NCI-H2227 (cell line): ENCODE measurements at regions not wholly inside any gene's neighbourhood (a gene's known extent, or its start where the extent isn't known, plus 50 kb on each side); places are given as distances from the start of the nearest gene placed in this dataset.
"Not testable (repeated sequence)": the region's sequence is repeated elsewhere in the genome, so short reads cannot be mapped to it uniquely, and the experiment has no call there.

Source experiments
- DNase-seq: peaks from one replicate; lab custom pipeline; 2025; ENCODE audit not compliant: unreplicated experiment; lab: John Stamatoyannopoulos, UW

DNA sequence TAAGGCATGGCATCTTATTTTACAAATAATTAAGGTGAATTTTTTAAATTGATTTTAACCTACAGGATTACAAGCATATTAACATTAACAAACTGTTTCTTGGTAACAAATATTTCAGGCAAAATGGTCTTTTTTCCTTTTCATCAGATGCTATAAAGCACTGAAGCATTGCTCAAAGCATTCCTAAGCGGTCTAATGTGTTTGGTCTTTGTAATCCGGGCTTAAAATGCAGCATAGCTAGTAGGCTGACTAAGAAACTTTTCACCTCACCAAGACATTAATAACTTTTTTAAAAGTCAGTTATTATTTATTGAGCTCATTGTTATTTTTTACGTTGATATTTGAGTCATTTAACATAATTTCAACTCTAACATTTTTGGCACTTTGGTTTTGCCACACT lies 538.8 kb upstream of the SLC39A10 start:
- DNase-seq = no peak

GRCh38 chr2:195117011-195117410 lies 540.0 kb upstream of the SLC39A10 start:
- no peak for DNase-seq

DNA sequence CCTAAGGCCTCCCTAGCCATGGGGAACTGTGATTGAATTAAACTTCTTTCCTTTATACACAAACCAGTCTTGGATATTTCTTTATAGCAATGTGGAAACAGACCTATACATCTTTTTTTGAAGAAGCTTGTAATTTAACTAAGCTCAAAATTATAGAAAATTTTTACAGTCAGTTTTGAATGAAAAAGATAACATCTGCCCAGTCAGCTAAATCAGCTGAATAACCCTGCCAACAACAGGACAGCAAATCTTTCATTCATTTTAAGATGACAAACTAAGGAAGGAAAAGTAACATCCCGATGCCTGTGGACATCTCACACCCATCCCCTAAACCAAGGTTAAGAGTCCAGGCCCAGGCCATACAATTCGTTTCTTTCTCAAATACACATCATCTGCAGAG lies 541.3 kb upstream of the SLC39A10 start:
- no peak for DNase-seq

DNA sequence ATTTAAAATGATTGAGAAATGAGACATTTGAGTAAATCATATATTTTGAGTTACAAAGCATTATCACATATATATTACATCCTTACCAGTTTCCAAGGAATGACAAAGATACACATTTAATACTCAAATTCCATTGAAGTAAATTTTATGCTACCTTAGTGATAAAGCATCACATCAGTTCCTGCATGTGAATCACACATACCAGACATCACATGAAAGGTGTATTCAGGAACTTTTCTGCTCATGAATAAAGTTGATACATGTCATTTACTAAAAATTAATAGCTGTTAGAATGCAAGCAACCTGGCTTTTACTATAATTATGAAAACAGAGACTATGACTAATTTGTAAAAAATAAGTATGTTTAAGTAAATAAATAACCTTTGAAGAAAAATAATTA lies 548.8 kb upstream of the SLC39A10 start:
- DNase-seq = no peak

DNA sequence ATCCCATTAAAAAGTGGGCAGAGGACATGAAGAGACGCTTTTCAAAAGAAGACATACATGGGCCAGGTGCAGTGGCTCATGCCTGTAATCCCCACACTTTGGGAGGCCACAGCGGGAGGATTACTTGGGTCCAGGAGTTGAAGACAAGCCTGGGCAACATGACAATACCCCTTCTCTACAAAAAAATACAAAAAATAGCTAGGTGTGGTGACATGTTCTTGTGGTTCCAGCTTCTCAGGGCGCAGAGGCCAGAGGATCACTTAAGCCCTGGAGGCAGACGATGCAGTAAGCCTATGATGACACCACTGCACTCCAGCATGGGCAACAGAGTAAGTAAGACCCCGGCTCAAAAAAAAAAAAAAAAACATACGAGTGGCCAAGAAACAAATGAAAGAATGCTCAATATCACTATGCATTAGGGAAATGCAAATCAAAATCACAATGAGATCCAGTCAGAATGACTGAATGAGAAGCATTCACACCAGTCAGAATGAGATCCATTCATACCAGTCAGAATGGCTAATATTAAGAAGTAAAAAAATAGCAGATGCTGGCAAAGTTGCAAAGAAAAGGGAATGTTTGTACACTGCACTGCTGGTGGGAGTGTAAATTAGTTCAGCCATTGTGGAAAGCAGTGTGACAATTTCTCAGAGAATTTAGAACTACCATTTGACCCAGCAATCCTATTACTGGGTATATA lies 550.2 kb upstream of the SLC39A10 start:
- DNase-seq = no peak

- no peak for DNase-seq
These were observed 551.4 kb upstream of the SLC39A10 start for GRCh38 chr2:195105581-195105980.

GRCh38 chr2:195094330-195094729 lies 562.7 kb upstream of the SLC39A10 start:
- DNase-seq = no peak

- DNase-seq = no peak
These were observed 564.7 kb upstream of the SLC39A10 start for GRCh38 chr2:195092341-195092740.

- DNase-seq = not testable (repeated sequence)
These were observed 584.2 kb upstream of the SLC39A10 start for GRCh38 chr2:195072806-195073205.

DNA sequence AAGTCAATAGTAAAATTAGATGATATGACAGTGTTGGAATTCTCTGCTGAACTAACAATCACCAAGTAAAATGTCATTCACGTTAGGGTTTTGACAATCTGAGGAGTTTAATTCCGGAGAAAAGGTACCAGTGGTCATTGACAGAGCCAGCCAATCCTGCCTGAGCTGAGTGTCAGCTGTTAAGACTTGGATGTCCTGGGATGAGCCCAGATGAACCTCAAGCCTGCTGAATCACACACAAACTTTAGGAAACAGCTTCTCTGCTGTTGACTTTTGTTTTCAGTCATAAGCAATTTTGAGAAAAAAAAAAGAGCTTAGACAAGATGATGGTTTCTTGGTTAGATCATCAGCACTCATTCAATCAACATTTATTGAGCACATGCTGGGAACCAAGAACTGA lies 600.0 kb upstream of the SLC39A10 start:
- no peak for DNase-seq

GRCh38 chr2:195055996-195056395 lies 601.0 kb upstream of the SLC39A10 start:
- peak; percentile 36 for DNase-seq

GRCh38 chr2:195051401-195051800 lies 605.6 kb upstream of the SLC39A10 start:
- no peak for DNase-seq

GRCh38 chr2:195049372-195050031 lies 607.5 kb upstream of the SLC39A10 start:
- no peak for DNase-seq

GRCh38 chr2:195047955-195048354 lies 609.1 kb upstream of the SLC39A10 start:
- no peak for DNase-seq

- no peak for DNase-seq
These were observed 612.2 kb upstream of the SLC39A10 start for GRCh38 chr2:195044801-195045200.

GRCh38 chr2:195038153-195038552 lies 618.9 kb upstream of the SLC39A10 start:
- no peak for DNase-seq

- no peak for DNase-seq
These were observed 620.0 kb upstream of the SLC39A10 start for GRCh38 chr2:195037045-195037444.

GRCh38 chr2:195031411-195031810 lies 625.6 kb upstream of the SLC39A10 start:
- DNase-seq = no peak

GRCh38 chr2:195029804-195030654 lies 627.0 kb upstream of the SLC39A10 start:
- DNase-seq = no peak

DNA sequence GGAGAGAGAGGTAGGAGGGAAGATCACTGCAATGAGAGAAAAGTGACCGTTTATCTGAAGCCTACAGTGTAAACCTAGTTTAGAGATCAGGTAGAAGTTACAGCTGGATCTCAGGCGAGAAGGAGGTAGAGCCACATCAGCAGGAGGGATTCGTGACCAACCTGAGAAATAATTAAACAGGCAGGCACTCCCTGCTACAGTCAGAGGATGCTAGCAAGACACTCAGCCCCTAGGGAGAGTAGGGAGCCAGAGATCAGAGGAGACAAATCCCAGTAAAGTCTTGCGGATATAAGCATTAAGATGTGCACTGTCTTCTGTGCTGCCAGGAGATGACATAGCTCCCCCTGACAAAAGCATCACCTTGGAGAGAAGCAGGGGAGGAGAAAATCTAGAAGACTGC lies 629.1 kb upstream of the SLC39A10 start:
- no peak for DNase-seq

- no peak for DNase-seq
These were observed 630.8 kb upstream of the SLC39A10 start for GRCh38 chr2:195026261-195026660.

DNA sequence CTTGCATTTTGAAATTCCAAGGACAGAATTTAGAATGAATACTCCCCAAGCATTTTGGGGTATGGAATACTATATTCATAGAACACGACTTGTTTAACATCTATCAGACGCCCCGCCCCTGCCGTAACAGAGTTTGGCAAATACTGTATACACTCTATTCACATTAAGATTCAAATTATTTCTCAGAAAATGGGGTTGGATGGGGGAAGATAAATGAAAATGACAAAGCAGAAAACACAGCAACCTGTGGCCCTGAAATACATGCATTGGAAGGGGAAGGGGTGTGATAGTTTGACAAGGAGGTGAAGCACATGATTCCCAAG lies 634.6 kb upstream of the SLC39A10 start:
- no peak for DNase-seq
